ENCODE measurements at regions not wholly inside any gene's neighbourhood (a gene's known extent, or its start where the extent isn't known, plus 50 kb on each side); places are given as distances from the start of the nearest gene placed in this dataset.
"Not testable (repeated sequence)": the region's sequence is repeated elsewhere in the genome, so short reads cannot be mapped to it uniquely, and the experiment has no call there.

DNA sequence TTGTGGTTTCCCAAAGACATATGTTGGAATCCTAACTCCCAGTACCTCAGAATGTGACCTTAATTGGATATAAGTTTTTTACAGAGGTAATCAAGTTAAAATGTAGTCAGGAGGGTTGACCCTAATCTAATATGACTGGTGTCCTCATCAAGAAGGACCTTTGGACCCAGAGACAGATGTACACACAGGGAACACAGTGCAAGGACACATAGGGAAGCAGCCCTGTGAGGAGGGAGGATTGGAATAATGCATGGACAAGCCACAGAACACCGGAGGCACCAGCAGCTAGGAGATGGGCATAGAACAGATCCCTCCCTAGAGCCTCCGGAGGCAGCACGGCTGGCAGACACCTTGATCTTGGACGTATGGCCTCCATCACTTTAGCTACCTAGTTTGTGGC is 119.8 kb upstream of the SPATA31A3 start:
- TF ChIP-seq ATF7 (IDR thresholded peaks at IDR 0.05); ATF7 (CRISPR knock-in tag; IDR thresholded peaks at IDR 0.05): not testable (repeated sequence)
- TF ChIP-seq, protein P1, sequence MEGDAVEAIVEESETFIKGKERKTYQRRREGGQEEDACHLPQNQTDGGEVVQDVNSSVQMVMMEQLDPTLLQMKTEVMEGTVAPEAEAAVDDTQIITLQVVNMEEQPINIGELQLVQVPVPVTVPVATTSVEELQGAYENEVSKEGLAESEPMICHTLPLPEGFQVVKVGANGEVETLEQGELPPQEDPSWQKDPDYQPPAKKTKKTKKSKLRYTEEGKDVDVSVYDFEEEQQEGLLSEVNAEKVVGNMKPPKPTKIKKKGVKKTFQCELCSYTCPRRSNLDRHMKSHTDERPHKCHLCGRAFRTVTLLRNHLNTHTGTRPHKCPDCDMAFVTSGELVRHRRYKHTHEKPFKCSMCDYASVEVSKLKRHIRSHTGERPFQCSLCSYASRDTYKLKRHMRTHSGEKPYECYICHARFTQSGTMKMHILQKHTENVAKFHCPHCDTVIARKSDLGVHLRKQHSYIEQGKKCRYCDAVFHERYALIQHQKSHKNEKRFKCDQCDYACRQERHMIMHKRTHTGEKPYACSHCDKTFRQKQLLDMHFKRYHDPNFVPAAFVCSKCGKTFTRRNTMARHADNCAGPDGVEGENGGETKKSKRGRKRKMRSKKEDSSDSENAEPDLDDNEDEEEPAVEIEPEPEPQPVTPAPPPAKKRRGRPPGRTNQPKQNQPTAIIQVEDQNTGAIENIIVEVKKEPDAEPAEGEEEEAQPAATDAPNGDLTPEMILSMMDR (CRISPR knock-in tag; IDR thresholded peaks at IDR 0.05), result not testable (repeated sequence)
